GM12864 (cell line): ENCODE measurements at regions not wholly inside any gene's neighbourhood (a gene's known extent, or its start where the extent isn't known, plus 50 kb on each side); places are given as distances from the start of the nearest gene placed in this dataset.

ENCODE experiments used
- DNase-seq: peaks from one replicate; pipeline ENCODE4 v3.0.0-alpha.2; 2011; ENCODE audit warnings: low read depth
- H3K4me3 ChIP-seq: 2 replicates; pipeline ENCODE4 v1.5.1; 2011; ENCODE audit warnings: mild to moderate bottlenecking, low read depth, low read length, control low read depth
- CTCF ChIP-seq: IDR thresholded peaks from 2 replicates; pipeline ENCODE4 v1.5.1; 2011; ENCODE audit warnings: low read depth, mild to moderate bottlenecking, moderate library complexity, low read length, control low read depth, inconsistent platforms; ENCODE audit errors: missing control alignments

- no peak overlapping the region for H3K4me3 ChIP-seq
- TF ChIP-seq CTCF, result no peak
- DNase-seq, result no peak
Observed at GRCh38 chr7:155880721-155881120, 68.5 kb upstream of the SHH start.

- DNase-seq, result no peak
- no peak for TF ChIP-seq CTCF
- H3K4me3 ChIP-seq, result no peak overlapping the region
Observed at GRCh38 chr7:155879592-155879991, 67.3 kb upstream of the SHH start.

GRCh38 chr7:155878674-155879073, 66.4 kb upstream of the SHH start:
- DNase-seq, result no peak
- no peak for TF ChIP-seq CTCF
- no peak overlapping the region for H3K4me3 ChIP-seq

GRCh38 chr7:155878250-155878649, 66.0 kb upstream of the SHH start:
- DNase-seq, result no peak
- H3K4me3 ChIP-seq, result no peak overlapping the region
- no peak for TF ChIP-seq CTCF

GRCh38 chr7:155877167-155877566, 64.9 kb upstream of the SHH start:
- DNase-seq, result no peak
- no peak overlapping the region for H3K4me3 ChIP-seq
- no peak for TF ChIP-seq CTCF

- H3K4me3 ChIP-seq, result no peak overlapping the region
- DNase-seq, result no peak
- no peak for TF ChIP-seq CTCF
Observed at GRCh38 chr7:155874411-155874810, 62.1 kb upstream of the SHH start.

- DNase-seq, result no peak
- TF ChIP-seq CTCF, result no peak
- H3K4me3 ChIP-seq, result no peak overlapping the region
Observed at GRCh38 chr7:155874010-155874409, 61.7 kb upstream of the SHH start.
